ENCODE measurements at regions not wholly inside any gene's neighbourhood (a gene's known extent, or its start where the extent isn't known, plus 50 kb on each side); places are given as distances from the start of the nearest gene placed in this dataset.
A peak's percentile ranks its signal among the peaks of the same experiment; 100 is the strongest.
"Not testable (repeated sequence)": the region's sequence is repeated elsewhere in the genome, so short reads cannot be mapped to it uniquely, and the experiment has no call there.

GRCh38 chr5:43852279-43852678 is 249.3 kb downstream of the NNT start:
- intact Hi-C loops (cut with micrococcal nuclease) = no loop called here
- no peak for DNase-seq
- no peak for ATAC-seq

DNA sequence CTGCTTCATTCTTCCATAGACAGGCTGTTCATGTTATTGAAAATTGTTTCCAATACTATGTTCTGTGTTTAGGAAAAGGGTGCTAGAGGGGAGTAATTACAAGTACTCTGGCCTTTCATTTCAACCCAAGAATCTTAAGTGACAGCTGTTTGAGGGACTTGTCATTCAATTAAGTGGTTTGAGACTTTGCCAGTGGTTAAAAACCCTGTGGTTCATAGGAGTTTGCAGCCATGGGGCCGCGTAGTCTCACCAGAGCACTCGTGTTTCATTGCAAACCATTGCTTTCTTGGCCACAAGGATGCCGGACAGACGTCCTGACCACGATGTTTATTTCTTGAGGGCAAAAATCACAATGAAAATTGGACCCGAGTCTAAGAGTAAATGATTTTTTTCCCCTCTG is 248.8 kb downstream of the NNT start:
- no peak for DNase-seq
- ATAC-seq = no peak
- intact Hi-C loops (cut with micrococcal nuclease) = no loop called here

DNA sequence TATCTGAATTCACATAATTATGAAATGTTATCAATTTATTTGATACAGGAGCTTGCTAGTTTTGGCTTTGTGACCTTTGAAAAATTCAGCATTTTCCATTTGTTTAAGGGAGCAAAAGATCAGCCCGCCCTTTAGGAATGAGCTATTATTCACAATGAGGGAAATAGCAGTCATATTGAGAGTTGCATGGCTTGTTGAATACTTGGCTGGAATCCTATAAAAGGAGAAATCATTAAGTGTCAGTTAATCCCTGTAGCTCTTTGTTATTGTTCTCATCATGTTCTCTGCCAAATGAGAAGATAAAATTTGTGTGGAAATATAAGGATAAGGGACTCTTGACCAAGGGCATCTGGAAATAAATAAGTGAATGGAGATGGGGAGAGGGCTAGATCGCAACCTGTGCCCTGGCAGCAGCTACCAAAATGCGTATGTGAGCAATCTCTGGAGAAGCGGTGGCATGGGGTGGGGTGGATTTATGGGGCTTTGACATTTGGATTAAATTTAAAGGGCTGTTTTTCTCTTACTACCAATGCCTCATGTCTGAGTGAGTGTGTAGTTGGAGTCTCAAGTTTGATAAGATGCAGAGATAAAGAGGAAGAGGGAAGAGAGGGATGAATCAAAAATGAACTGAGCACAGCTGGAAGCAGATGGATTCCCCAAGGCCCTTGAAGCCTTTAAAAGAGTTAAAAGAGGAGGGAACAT is 237.6 kb downstream of the NNT start:
- DNase-seq (no peak), ATAC-seq (peak; percentile 82)
- intact Hi-C loops (cut with micrococcal nuclease) = no loop called here

DNA sequence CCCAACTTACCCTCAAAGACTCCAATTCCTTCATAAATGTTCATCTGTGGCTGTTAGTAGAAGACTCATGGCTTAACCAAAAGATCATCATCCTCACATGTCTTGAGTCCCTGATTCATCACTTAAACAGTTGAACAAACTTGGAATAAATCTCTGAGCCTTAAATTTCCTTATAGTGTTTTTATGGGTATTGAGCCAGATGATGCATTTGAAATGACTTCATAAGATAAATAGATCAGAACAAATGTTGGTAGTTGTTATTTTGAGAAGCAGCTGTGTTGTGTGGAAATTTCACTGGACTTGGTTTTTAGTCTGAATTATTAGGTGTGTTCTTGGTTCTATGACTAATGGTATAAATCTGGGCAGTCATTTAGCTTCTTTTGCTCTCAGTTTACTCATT is 236.2 kb downstream of the NNT start:
- DNase-seq (no peak), ATAC-seq (peak; percentile 49)
- intact Hi-C loops (cut with micrococcal nuclease) = no loop called here

GRCh38 chr5:43837996-43838395 is 235.0 kb downstream of the NNT start:
- no peak for DNase-seq
- intact Hi-C loops (cut with micrococcal nuclease) = no loop called here
- no peak for ATAC-seq

GRCh38 chr5:43837091-43837490 is 234.1 kb downstream of the NNT start:
- intact Hi-C loops (cut with micrococcal nuclease) = no loop called here
- no peak for ATAC-seq

GRCh38 chr5:43833961-43834360 is 231.0 kb downstream of the NNT start:
- intact Hi-C loops (cut with micrococcal nuclease) = no loop called here
- DNase-seq = no peak
- ATAC-seq = no peak

More at GRCh38 chr5:43837091-43837490, 234.1 kb downstream of the NNT start:
- no peak for DNase-seq

DNA sequence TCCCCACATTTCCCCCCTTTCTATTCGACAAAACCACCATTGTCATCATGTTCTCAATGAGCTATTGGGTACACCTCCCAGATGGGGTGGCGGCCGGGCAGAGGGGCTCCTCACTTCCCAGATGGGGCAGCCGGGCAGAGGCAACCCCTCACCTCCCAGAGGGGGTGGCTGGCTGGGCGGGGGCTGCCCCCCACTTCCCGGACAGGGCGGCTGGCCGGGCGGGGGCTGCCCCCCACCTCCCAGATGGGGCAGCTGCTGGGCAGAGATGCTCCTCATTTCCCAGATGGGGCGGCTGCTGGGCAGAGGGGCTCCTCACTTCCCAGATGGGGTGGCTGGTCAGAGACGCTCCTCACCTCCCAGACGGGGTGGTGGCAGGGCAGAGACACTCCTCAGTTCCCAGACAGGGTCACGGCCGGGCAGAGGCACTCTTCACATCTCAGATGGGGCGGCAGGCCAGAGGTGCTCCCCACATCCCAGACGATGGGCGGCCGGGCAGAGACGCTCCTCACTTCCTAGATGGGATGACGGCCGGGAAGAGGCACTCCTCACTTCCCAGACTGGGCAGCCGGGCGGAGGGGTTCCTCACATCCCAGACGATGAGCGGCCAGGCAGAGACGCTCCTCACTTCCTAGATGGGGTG is 221.5 kb downstream of the NNT start:
- intact Hi-C loops (cut with micrococcal nuclease); ATAC-seq; DNase-seq: not testable (repeated sequence)

DNA sequence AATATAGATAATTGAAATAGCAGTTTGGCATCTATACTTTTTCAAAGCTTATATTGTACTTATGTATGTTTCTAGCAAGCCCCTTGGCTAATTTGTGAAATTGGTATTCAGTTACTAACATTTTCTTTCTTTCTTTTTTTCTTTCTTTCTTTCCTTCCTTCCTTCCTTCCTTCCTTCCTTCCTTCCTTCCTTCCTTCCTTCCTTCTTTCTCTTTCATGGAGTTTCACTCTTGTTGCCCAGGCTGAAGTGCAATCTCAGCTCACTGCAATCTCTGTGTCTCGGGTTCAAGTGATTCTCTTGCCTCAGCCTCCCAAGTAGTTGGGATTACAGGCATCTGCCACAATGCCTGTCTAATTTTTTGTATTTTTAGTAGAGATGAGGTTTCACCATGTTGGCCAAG is 215.4 kb downstream of the NNT start:
- DNase-seq; intact Hi-C loops (cut with micrococcal nuclease); ATAC-seq: not testable (repeated sequence)

GRCh38 chr5:43815497-43815896 is 212.5 kb downstream of the NNT start:
- no peak for ATAC-seq
- intact Hi-C loops (cut with micrococcal nuclease) = no loop called here
- no peak for DNase-seq

DNA sequence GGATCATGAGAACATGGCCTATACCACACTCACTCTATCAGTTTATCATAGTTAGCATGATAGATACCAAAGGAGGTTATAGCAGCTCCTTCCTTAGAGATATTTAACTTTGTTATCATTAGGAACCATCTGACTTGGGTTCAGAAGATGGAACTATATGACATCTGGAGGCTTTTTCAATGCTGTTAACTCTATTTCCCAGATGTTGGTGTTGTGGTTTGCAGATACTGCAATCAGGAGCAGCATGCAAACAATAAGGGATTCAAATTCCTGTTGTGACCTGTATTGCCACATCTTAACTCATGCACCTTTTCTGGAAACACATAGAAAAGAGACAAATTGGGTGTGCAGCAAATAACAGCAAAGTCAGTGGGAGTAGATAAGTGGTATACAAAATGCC is 201.7 kb downstream of the NNT start:
- DNase-seq (no peak), ATAC-seq (no peak)
- intact Hi-C loops (cut with micrococcal nuclease) = no loop called here

GRCh38 chr5:43804041-43804440 is 201.1 kb downstream of the NNT start:
- DNase-seq (no peak), ATAC-seq (no peak)
- intact Hi-C loops (cut with micrococcal nuclease) = no loop called here

- intact Hi-C loops (cut with micrococcal nuclease) = no loop called here
- ATAC-seq = no peak
- DNase-seq = no peak
These were observed 199.7 kb downstream of the NNT start for GRCh38 chr5:43802651-43803050.

DNA sequence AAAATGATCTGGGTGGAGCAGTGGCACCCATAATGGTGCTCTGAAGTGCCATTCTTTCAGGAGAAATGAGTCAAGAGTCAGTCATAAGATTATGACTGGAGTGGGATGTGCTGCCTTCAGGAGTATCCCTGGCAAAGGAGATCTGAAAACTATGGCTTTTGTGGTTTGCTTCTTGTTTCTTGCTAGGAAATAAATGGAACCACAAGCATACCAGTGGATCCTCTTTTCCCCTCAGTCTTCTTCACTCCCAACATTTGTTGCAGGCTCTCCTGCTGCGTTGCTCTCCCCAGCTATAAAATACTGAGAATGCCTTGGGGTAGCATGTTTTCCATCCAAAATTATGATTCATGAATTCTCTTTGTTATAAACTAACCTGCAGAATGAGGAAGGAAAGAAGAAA is 199.1 kb downstream of the NNT start:
- intact Hi-C loops (cut with micrococcal nuclease) = no loop called here
- ATAC-seq (no peak), DNase-seq (no peak)

DNA sequence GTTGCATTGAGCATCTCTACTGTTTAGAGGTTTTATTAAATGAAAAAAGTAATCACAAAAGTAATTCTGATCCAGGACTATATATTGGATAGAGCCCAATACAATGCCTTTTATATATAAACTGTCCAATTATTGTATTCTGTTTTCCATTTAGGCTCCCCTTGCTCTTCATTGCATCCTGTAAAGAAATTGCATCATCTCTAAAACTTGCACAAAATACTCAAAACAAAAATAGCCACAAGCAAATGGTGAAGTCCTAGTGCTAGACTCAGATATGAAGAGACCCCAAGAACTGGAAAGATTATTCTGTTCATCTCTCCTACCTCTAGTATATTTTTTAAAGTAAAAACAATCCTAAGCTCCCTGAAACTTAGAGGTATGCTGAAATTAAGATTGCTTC is 195.8 kb downstream of the NNT start:
- no peak for ATAC-seq
- intact Hi-C loops (cut with micrococcal nuclease) = no loop called here

DNA sequence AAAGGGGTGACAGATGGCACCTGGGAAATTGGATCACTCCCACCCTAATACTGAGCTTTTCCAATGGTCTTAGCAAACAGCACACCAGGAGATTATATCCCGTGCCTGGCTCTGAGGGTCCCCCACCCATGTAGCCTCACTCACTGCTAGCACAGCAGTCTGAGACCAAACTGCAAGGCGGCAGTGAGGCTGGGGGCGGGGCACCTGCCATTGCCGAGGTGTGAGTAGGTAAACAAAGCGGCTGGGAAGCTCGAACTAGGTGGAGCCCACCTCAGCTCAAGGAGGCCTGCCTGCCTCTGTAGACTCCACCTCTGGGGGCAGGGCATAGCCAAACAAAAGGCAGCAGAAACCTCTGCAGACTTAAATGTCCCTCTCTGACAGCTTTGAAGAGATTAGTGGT is 188.9 kb downstream of the NNT start:
- intact Hi-C loops (cut with micrococcal nuclease); ATAC-seq; DNase-seq: not testable (repeated sequence)

More for the DNA sequence above, 195.8 kb downstream of the NNT start:
- DNase-seq = no peak

GRCh38 chr5:43785198-43785597 is 182.2 kb downstream of the NNT start:
- DNase-seq = no peak
- intact Hi-C loops (cut with micrococcal nuclease) = no loop called here
- ATAC-seq = peak; percentile 93

DNA sequence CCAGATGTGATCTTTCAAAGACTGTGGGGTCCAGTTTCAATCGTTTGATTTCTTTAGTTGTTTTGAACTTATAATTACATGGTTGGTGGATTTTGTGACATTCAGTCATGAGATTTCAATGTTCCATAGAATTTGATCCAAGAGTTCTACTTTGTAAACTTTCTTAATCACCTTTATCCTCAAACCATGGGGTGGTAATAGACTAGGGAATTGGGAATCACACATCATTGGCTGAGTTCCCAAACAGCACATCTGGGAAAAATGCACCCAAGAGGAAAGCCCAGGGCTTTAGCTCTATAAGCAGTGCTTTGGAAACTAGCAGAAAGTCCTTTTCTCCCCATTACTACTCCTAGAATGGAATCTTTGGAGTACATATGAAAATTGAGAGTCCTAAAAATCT is 177.6 kb downstream of the NNT start:
- no peak for DNase-seq
- intact Hi-C loops (cut with micrococcal nuclease) = no loop called here
- ATAC-seq = no peak

- ATAC-seq (no peak), DNase-seq (no peak)
- intact Hi-C loops (cut with micrococcal nuclease) = no loop called here
These were observed 172.0 kb downstream of the NNT start for GRCh38 chr5:43774881-43775399.

- ATAC-seq = no peak
- intact Hi-C loops (cut with micrococcal nuclease) = no loop called here
- no peak for DNase-seq
These were observed 170.5 kb downstream of the NNT start for GRCh38 chr5:43773478-43773844.

All from left ventricle myocardium superior (tissue), 1 donor.